Erythroblast (primary cell): ENCODE measurements at regions not wholly inside any gene's neighbourhood (a gene's known extent, or its start where the extent isn't known, plus 50 kb on each side); places are given as distances from the start of the nearest gene placed in this dataset.

Experiments
- DNase-seq, 2 experiments: peaks; one replicate each; lab custom pipeline; 2025; lab: John Stamatoyannopoulos, UW
- GATA1 ChIP-seq: IDR thresholded peaks from 2 replicates; pipeline ENCODE4 v1.6.1; 2011; ENCODE audit warnings: low read depth, mild to moderate bottlenecking, control low read depth, low read length, moderate library complexity
- POLR2A ChIP-seq: IDR thresholded peaks from 2 replicates; pipeline ENCODE4 v1.6.1; 2011; ENCODE audit warnings: mild to moderate bottlenecking, low read length

GRCh38 chr2:239518286-239519088 lies 117.7 kb upstream of the HDAC4 start:
- TF ChIP-seq POLR2A (no peak), GATA1 (no peak)

DNA sequence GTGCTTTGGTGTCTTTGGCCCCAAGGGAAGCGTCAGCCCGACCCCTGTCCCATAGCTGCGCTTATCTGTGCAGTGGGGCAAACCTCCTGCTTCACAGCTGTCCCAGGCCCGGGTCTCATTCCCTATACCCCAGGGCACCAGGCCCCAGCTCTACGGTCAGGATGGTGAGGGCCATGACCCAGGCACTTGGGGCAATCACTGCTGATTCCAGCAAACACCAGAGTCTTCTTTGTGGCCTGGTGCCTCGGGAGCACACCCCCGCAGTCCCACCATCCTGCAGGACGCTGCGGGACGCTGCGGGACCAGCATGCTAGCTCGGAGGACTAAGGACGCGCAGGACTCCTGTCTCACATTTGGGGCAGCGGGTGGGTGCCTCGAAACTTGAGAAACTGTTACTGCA lies 116.9 kb upstream of the HDAC4 start:
- no peak for TF ChIP-seq POLR2A
- no peak for DNase-seq

More at GRCh38 chr2:239518286-239519088, 117.7 kb upstream of the HDAC4 start:
- DNase-seq = no peak

DNA sequence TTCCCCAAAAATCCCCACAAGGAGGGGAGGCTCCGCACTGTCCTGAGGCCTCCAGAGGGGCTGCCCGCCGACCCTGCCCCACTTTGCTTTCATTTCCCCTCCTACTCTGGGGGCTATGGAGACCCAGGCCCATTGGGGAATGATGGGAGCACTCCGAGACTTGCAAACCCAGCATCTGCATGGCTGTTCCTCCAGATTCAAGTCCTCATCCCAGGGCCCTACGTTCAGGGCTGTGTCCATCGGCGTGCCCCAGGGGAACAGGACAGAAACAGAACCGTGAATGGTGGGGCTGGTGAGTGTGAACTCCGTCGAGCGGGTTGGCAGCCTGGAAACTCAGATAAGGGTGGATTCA lies 116.1 kb upstream of the HDAC4 start:
- no peak for TF ChIP-seq GATA1
- no peak for TF ChIP-seq POLR2A
- no peak for DNase-seq

- TF ChIP-seq GATA1 = no peak
- no peak for TF ChIP-seq POLR2A
- DNase-seq = no peak
These were observed 115.6 kb upstream of the HDAC4 start for GRCh38 chr2:239516286-239516953.

DNA sequence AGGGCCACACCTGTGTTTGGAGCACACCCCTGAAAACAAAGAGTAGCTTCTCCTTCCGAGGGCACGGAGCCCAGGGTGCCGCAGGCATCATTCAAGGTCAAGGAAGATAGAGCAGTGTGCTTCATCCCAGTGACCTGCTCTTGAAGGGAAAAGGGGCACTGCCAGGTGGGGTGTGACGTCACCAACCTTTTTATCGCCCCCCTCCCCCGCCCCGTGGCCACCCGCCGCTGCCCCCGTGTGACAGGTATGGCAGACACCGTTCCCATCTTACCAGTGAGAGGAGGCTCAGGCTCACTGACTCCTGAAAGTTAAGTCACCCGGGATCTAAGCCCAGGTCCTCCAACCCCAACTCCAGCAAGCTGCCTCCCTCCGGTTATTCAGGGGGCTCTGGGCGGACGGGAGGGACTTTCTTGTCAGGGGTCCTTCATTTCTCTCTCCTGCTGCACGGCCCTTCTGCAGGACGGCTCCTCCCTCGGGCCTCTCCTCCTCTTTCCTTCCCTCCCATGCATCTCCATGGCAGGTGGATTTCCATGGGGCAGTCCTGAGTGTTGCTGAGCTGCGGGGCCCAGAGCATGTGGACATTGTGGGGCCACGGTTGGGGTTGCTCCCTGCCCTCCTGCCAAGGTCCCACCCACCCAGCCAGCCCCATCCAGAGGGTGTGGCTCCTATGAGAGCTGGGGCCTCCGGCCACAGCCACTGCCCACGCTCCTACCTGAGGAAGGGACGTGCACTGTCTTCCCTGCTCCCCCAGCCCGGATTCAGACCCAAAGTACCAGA lies 114.1 kb upstream of the HDAC4 start:
- no peak for DNase-seq
- no peak for TF ChIP-seq GATA1
- TF ChIP-seq POLR2A = no peak

- no peak for DNase-seq
- TF ChIP-seq POLR2A (no peak), GATA1 (no peak)
These were observed 111.2 kb upstream of the HDAC4 start for GRCh38 chr2:239512054-239512453.

DNA sequence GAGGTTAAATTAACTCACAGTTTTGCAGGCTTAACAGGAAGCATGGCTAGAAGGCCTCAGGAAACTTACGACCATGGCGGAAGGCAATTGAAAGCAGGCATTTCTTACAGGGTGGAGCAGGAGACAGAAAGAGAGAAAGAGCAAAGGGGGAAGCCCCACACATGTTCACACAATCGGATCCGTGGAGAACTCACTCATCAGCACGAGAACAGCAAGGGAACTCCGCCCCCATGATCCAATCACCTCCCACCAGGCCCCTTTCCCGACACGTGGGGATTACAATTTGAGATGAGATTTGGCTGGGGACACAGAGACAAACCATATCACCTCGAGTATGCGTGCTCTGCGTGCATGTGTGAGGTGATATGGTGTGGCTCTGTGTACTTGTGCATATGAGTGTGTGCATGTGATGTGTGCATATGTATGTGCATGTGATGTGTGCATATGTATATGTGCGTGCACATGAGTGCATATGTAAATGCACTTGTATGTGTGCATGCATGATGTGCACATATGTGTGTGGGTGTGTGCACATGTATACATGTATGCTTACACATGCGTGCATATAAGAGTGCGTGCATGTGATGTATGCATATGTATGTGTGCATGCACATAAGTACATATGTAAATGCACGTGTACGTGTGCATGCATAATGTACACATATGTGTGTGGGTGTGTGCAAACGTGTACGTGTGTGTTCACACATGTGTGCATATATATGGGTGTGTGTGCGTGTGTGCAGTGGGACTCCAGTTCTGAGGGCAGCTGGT lies 108.7 kb upstream of the HDAC4 start:
- TF ChIP-seq GATA1 (no peak), POLR2A (no peak)
- DNase-seq = no peak

GRCh38 chr2:239508261-239508660 lies 107.4 kb upstream of the HDAC4 start:
- TF ChIP-seq GATA1 = no peak
- no peak for DNase-seq

GRCh38 chr2:239507576-239508258 lies 106.9 kb upstream of the HDAC4 start:
- TF ChIP-seq POLR2A = no peak
- no peak for TF ChIP-seq GATA1
- DNase-seq = no peak

DNA sequence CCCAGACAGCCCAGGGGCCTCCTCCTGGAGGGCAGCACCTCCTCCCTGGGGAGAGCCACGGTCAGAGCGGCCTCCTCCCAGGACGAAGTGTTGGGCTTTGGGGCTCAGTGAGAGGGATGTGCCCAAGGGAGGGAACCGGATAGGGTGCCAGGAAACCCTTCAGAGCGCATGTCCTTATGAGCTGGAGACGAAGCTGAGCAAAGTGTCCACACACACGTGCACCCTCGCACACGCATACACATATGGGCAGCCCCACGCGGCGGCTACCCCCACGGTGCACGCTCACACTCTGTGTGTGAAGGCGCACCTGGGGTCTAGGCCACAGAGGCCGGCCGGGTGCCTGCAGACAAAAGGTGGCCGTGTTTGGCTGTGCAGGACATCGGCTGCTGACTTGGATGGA lies 106.1 kb upstream of the HDAC4 start:
- no peak for TF ChIP-seq POLR2A
- TF ChIP-seq GATA1 = no peak
- no peak for DNase-seq

DNA sequence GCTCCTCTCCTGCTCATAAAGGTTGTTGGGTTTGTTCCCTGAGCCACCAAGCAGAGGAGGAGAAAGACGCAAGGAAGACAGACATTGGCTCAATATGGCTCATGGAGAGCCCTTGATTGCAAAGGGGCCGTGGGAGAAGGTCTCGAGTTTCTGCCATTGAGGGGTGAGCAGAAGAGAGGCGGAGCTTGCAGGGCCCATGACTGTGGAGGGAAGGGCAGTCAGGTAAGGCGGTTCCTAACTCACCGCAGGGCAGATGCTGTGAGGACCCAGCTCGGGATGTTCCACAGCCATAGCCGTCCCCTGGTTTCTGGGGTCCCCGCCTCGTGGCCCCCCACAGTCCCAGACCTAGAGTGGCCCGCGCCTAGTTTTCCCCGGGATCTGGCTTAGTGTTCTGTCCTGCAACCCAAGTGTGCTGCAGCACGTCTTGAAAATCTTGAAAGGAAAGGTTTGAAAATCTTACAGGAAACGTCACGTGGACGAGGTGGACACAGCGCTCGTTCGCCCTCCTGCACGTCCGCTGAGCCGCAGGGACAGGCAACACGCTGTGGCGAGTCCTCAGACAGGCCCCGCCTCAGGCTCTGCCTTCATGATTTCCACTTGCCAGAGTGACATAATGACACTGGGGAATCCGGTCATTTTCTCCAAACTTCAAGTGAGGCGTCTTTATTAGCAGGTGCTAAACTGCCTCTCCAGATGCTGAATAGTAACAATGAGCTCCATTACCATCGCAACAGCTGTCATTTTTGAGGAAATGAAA lies 105.5 kb upstream of the HDAC4 start:
- DNase-seq = no peak
- TF ChIP-seq GATA1 (no peak), POLR2A (no peak)

DNA sequence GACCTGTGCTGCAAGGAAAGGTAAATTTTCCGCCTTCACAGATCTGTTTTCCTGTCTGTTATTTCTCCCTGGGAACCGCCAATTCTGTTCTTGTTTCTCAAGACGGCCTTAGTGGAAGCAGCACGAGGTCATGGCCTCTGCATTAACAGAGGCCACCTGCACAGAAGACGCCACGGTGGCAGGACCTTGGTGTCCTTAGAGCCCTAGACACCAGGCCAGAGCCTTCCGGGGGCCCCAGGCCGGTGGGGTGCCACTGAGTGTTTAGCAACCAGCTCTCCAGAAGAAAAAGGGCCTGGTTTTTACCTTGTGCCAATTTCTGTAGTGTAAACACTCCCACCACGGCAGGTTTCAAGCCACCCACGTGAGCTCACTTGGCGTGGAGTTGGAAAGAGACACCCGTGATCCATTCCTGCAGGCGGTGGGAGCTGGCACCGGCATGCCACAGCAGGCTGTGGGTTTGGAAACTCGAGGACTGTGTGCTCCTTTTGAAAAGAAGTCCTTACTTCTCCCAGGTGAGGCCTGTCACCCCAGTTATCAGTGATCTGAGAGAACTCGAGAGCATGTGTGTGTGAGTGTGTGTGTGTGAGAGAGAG lies 103.9 kb upstream of the HDAC4 start:
- DNase-seq = no peak
- TF ChIP-seq GATA1 (no peak), POLR2A (no peak)
